GM18505 (cell line): ENCODE measurements at regions not wholly inside any gene's neighbourhood (a gene's known extent, or its start where the extent isn't known, plus 50 kb on each side); places are given as distances from the start of the nearest gene placed in this dataset.
"Not testable (repeated sequence)": the region's sequence is repeated elsewhere in the genome, so short reads cannot be mapped to it uniquely, and the experiment has no call there.

Experiments
- ATAC-seq: cut with Tn5 transposase; IDR thresholded peaks from one replicate; pipeline ENCODE4 v1.9.1; 2021; ENCODE audit not compliant: unreplicated experiment
- POLR2A ChIP-seq: IDR thresholded peaks from 4 replicates; pipeline ENCODE4 v1.6.1; 2011; ENCODE audit warnings: borderline replicate concordance; ENCODE audit not compliant: insufficient read depth, insufficient read length; ENCODE audit errors: extremely low read depth

GRCh38 chr17:71849783-71850768 lies 270.7 kb upstream of the SOX9 start:
- ATAC-seq = peak; percentile 75

DNA sequence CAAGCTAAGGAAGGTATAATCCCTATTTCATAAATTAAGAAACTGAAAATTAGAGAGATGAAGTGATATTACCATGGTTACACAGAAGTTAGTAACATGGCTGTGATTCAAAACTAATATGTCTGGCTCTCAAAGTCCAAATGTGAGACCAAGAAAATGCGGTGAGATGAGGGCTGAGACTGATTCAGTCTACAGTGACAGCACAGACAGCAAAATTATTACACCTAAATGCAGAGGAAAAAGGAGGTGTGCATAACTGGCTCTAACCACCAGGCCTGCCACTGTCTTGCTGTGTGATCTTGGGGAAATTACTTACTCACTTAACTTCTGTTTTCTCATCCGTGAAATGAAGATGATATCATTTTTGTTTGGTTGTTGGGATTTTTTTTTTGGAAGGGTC lies 270.0 kb upstream of the SOX9 start:
- peak; percentile 34 for ATAC-seq
- TF ChIP-seq POLR2A = no peak

More at GRCh38 chr17:71849783-71850768, 270.7 kb upstream of the SOX9 start:
- TF ChIP-seq POLR2A = no peak

DNA sequence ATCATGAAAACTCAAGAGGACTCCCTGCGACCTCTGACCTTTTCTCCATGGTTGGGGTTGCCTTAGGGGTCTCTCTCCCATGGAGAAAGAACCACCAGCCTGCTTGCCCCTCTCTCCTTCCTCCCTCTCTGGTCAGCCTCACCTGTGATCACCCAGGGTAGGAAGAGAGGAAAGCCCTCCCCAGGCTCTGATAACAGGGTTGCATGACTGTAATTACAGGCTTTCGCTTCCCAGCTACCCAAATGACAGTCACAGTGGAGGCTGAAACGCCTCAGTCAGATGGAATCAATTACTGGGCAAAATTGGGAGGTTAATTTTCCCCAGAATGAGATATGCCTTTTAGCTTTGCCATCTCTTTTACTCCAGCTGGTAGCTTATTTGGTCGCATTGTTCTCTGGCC lies 265.8 kb upstream of the SOX9 start:
- TF ChIP-seq POLR2A = no peak
- ATAC-seq = no peak

DNA sequence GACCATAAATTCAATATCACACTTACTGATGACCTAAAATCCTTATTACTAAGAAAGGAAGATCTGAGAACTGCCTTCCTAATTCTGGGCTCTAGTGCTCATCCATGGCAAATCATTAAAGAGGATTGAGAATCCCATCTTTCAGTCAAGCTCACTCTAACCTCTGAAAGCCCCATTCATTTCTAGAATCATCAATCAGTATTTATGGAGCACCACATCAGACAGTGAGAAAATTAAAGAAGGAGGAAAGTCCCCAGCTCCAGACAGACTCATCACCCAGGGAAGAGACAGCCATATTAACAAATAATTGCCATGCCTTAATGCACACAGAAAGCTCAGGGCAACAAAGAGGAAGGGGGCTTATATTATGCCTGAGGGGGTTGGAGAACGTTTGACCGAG lies 256.1 kb upstream of the SOX9 start:
- no peak for ATAC-seq
- TF ChIP-seq POLR2A = no peak

- ATAC-seq = no peak
- TF ChIP-seq POLR2A = no peak
Measured at GRCh38 chr17:71866095-71866494, 254.7 kb upstream of the SOX9 start.

- no peak for TF ChIP-seq POLR2A
- no peak for ATAC-seq
Measured at GRCh38 chr17:71869293-71869692, 251.5 kb upstream of the SOX9 start.

DNA sequence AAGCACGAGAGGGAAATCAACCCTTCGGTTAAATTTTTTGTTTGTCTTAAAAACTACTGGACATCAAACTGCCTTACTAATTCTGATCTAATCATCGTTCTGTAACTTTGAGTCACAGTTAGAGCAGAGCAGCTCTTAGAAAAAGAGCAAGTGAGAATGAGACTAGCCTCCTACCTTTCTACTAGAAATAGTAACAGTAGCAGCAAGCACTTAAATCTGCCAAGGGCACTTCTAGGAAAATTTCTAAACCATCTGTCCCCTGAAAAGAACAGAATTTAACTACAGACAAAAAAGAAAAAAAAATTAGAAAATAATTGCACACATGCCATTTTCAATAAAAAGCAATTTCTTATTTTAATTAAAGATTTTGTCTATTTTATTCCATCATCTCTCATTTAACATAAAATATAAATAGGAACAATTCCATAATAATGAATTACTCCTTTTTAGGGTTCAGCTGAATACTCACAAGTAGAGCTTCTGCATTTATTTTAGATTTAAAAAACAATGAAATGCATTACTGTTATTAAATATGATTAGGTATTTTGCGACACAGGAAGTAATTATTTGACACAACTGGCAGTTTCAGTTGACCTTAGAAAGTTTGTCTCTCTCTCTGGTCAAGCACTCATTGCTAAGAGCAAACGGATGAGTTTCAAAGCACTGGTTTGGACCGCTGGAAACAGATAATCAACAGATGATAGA lies 250.8 kb upstream of the SOX9 start:
- TF ChIP-seq POLR2A = no peak
- no peak for ATAC-seq

DNA sequence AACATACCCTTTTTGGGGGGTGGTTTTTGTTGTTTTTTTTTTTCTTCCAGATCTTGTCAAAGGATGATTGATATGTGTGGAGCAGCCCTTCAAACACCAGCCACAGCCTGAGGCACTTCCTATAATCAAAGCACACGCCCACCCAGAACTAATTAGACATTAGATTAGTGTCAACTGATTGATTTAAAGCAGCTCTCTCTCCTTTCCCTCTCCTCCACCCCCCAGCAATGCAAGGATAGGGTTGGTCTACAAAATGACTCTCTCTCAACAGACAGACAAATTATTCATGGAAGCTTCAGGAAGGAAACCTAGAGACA lies 250.3 kb upstream of the SOX9 start:
- no peak for ATAC-seq
- no peak for TF ChIP-seq POLR2A

DNA sequence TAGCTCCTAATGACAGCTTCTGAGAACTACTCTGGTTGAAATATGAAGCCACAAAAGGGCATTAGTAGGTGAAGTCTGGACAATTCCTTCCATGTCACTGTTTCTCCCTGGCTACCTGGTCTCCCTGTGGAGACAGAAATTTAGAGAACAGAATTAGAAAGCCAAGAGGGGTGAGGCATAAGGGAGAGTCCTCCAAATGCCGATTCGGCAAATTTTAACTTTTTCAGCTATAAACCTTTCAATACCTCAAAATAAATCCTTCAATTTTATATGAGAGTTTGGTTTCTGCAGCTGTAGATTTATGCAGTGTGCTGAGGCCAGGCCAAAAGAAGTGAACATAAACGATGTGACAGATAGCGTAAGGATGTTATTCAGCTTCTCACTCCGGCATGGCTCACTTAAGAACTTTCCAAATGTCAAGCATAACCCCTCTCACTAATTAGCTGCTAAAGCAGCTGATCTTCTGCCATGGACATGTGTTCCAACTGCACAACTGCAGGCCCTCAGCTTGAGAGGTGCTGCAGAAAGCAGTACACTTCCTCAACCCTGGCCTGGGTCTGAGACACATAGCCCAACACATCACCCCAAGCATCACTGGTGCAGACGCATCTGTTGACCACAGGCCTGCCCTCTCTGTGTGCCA lies 247.9 kb upstream of the SOX9 start:
- no peak for ATAC-seq
- TF ChIP-seq POLR2A = no peak

DNA sequence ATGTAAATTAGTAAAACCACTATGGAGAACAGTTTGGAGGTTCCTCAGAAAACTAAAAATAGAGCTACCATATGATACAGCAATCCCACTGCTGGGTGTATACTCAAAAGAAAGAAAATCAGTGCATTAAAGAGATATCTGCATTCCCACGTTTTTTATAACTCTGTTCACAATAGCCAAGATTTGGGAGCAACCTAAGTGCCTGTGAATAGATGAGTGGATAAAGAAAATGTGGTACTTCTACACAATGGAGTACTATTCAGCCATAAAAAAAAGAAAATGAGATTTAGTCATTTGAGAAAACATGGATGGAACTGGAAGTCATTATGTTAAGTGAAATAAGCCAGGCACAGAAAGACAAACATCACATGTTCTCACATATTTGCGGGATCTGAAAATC lies 246.0 kb upstream of the SOX9 start:
- not testable (repeated sequence) for ATAC-seq

GRCh38 chr17:71878271-71878670 lies 242.5 kb upstream of the SOX9 start:
- TF ChIP-seq POLR2A = no peak
- no peak for ATAC-seq

DNA sequence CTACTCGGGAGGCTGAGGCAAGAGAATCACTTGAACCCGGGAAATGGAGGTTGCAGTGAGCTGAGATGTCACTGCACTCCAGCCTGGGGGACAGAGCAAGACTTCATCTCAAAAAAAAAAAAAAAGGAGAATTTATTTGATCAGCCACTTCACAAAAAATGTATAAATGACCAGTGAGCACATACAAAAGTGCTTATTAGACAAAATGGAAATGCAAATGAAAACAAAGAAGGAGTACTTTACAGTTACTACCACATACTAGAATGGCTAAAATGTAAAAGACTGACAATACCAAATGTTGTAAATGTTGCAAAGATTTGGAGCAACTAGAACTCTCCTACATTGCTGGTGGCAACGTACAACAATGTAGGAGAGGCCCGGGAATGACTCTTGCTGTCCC lies 241.8 kb upstream of the SOX9 start:
- no peak for TF ChIP-seq POLR2A
- ATAC-seq = no peak

GRCh38 chr17:71881041-71881440 lies 239.8 kb upstream of the SOX9 start:
- no peak for TF ChIP-seq POLR2A
- no peak for ATAC-seq

DNA sequence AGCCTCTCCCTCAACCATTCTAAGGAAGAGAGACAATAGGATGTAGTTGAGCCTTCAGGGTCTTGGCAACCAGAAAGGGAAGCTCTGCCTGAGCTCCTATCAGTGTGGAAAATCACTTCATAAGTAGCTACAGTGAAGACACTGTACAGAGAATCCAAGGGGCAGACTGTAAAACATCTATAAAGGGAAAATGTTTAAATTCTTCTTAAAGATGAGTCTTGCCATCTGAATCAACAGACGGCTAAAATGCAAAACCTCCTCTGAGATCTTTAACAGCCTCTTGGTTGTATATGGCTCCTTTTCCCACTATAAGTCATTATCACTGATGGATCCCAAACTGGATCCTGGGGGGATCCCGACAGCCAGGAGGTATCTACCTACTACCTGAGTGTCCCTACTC lies 239.2 kb upstream of the SOX9 start:
- no peak for TF ChIP-seq POLR2A
- no peak for ATAC-seq
